KMS-11 (cell line): ENCODE measurements at regions not wholly inside any gene's neighbourhood (a gene's known extent, or its start where the extent isn't known, plus 50 kb on each side); places are given as distances from the start of the nearest gene placed in this dataset.

Experiments
- H2AFZ ChIP-seq: fragments of 200-600 bp; sonication (generic); 2 replicates; pipeline ENCODE4 v1.6.1; 2016; ENCODE audit warnings: antibody characterized with exemption, mixed run types, low read depth
- H3K27ac ChIP-seq: fragments of 200-600 bp; sonication (generic); 2 replicates; pipeline ENCODE4 v1.6.1; 2016; ENCODE audit warnings: mild to moderate bottlenecking, mixed run types
- H3K27me3 ChIP-seq: fragments of 200-600 bp; sonication (generic); 2 replicates; pipeline ENCODE4 v1.6.1; 2017; ENCODE audit warnings: mild to moderate bottlenecking, low read depth, mixed run types, moderate library complexity; ENCODE audit not compliant: insufficient read depth
- H3K36me3 ChIP-seq: fragments of 200-600 bp; sonication (generic); 2 replicates; pipeline ENCODE4 v1.6.1; 2017; ENCODE audit warnings: mild to moderate bottlenecking, mixed run types; ENCODE audit not compliant: insufficient read depth
- H3K4me1 ChIP-seq: fragments of 200-600 bp; sonication (generic); 2 replicates; pipeline ENCODE4 v1.6.1; 2016; ENCODE audit warnings: mild to moderate bottlenecking, low read depth, mixed run types; ENCODE audit not compliant: poor library complexity, severe bottlenecking
- H3K4me2 ChIP-seq: fragments of 200-600 bp; sonication (generic); 2 replicates; pipeline ENCODE4 v1.7.0; 2016; ENCODE audit warnings: mild to moderate bottlenecking, mixed run types
- H3K4me3 ChIP-seq: fragments of 200-600 bp; sonication (generic); IDR thresholded peaks from 2 replicates; pipeline ENCODE4 v1.6.1; 2017; ENCODE audit warnings: low read depth, low read length, mixed read lengths; ENCODE audit not compliant: insufficient read depth
- H3K79me2 ChIP-seq: fragments of 200-600 bp; sonication (generic); 2 replicates; pipeline ENCODE4 v1.6.1; 2016; ENCODE audit warnings: low read depth, mixed run types; ENCODE audit not compliant: insufficient read depth
- H3K9ac ChIP-seq: fragments of 200-600 bp; sonication (generic); 2 replicates; pipeline ENCODE4 v1.6.1; 2016; ENCODE audit warnings: mild to moderate bottlenecking, mixed run types
- H4K20me1 ChIP-seq: fragments of 200-600 bp; sonication (generic); 2 replicates; pipeline ENCODE4 v1.6.1; 2016; ENCODE audit warnings: mild to moderate bottlenecking, mixed run types; ENCODE audit not compliant: insufficient read depth
- TF ChIP-seq, protein P1 (sequence below): fragments of 200-600 bp; sonication (generic); conservative IDR thresholded peaks from 2 replicates; pipeline ENCODE4 v1.6.1; 2017; ENCODE audit warnings: low read depth, mild to moderate bottlenecking, antibody characterized with exemption, low read length, moderate library complexity, mixed read lengths

DNA sequence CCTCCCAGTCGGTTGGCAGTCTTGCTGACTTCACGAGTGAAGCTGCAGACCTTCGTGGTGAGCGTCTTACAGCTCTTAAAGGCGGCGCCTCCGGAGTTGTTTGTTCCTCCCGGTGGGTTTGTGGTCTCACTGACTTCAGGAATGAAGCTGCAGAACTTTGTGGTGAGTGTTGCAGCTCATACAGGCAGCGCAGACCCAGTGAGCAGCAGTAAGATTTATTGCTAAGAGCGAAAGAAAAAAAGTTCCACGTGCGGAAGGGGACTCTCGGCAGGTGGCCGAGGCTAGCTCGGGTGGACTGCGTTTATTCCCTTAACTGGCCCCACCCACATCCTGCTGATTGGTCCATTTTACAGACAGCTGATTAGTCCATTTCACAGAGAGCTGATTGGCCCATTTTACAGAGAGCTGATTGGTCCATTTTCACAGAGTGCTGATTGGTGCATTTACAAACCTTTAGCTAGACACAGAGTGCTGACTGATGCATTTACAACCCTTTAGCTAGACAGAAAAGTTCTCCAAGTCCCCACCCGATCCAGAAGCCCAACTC, 240.3 kb downstream of the LRATD1 start:
- no peaks in the 10 kb centered on the region for H4K20me1 ChIP-seq
- H3K4me2 ChIP-seq: no peak overlapping the region
- H3K27ac ChIP-seq: no peak overlapping the region
- TF ChIP-seq, protein P1, sequence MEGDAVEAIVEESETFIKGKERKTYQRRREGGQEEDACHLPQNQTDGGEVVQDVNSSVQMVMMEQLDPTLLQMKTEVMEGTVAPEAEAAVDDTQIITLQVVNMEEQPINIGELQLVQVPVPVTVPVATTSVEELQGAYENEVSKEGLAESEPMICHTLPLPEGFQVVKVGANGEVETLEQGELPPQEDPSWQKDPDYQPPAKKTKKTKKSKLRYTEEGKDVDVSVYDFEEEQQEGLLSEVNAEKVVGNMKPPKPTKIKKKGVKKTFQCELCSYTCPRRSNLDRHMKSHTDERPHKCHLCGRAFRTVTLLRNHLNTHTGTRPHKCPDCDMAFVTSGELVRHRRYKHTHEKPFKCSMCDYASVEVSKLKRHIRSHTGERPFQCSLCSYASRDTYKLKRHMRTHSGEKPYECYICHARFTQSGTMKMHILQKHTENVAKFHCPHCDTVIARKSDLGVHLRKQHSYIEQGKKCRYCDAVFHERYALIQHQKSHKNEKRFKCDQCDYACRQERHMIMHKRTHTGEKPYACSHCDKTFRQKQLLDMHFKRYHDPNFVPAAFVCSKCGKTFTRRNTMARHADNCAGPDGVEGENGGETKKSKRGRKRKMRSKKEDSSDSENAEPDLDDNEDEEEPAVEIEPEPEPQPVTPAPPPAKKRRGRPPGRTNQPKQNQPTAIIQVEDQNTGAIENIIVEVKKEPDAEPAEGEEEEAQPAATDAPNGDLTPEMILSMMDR: no peak
- H3K79me2 ChIP-seq: no peaks in the 10 kb centered on the region
- H3K4me1 ChIP-seq: no peaks in the 10 kb centered on the region
- H3K27me3 ChIP-seq: no peaks in the 10 kb centered on the region
- no peak overlapping the region for H3K4me3 ChIP-seq
- H3K9ac ChIP-seq: no peak overlapping the region
- H3K36me3 ChIP-seq: no peaks in the 10 kb centered on the region
- H2AFZ ChIP-seq: no peak overlapping the region

DNA sequence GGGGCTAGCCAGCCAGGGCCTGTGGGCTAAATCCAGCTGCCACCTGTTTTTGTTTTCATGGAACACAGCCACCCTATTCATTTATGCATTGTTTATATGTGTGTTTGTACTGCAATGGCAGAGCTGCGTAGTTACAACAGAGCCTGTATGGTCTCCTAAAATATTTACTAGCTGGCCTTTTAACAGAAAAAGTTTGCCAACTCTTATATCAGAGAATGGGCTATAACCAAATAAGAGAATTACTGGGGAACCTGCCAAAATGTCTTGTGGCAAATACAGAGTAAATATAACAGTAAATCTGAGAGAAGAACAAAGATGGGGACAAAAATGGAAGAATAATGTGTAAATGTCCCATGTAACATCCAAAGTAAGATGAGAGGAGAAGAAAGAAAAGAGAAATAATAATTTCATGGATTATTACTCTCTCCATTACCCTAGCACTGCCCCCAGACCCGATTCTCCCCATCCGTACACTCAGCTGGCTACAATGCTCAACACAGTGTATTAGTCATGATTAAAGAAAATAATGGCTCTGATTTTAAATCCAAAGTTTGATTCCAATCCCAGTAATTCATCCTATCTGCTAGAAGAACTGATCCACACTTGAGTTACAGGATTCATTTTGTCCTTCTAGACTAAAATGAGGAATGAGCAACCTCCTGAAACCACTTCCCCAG, 249.3 kb downstream of the LRATD1 start:
- Histone ChIP-seq H2AFZ (no peak overlapping the region), H3K4me2 (no peak overlapping the region), H3K79me2 (no peaks in the 10 kb centered on the region), H3K27me3 (no peaks in the 10 kb centered on the region), H3K36me3 (no peaks in the 10 kb centered on the region), H3K27ac (no peak overlapping the region), H4K20me1 (no peaks in the 10 kb centered on the region), H3K4me3 (no peak overlapping the region), H3K4me1 (no peaks in the 10 kb centered on the region), H3K9ac (no peak overlapping the region)
- TF ChIP-seq, protein P1: no peak

DNA sequence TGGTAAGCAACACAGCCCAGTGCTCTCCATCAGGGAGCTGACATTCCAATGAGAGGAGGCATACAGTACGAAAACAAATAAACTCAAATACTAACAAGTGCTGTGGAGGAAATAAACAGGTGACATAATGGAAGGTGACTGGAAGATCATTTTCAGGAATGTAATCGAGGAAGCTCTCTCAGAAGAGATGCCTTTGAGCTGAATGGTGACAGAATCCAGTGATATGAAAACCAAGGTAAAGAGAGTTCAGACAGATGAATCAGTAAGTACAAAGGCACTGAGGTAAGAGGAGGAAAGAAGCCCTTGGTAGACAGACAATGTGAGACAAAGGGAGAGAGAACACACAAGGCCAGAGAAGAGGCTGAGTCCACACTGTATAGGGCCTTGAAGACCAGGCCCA, 252.1 kb downstream of the LRATD1 start:
- Histone ChIP-seq H3K9ac (no peak overlapping the region), H3K36me3 (no peaks in the 10 kb centered on the region), H2AFZ (no peak overlapping the region), H3K79me2 (no peaks in the 10 kb centered on the region), H3K4me1 (no peaks in the 10 kb centered on the region), H3K27me3 (no peaks in the 10 kb centered on the region), H3K27ac (no peak overlapping the region), H3K4me3 (no peak overlapping the region), H4K20me1 (no peaks in the 10 kb centered on the region), H3K4me2 (no peak overlapping the region)
- TF ChIP-seq, protein P1: no peak

DNA sequence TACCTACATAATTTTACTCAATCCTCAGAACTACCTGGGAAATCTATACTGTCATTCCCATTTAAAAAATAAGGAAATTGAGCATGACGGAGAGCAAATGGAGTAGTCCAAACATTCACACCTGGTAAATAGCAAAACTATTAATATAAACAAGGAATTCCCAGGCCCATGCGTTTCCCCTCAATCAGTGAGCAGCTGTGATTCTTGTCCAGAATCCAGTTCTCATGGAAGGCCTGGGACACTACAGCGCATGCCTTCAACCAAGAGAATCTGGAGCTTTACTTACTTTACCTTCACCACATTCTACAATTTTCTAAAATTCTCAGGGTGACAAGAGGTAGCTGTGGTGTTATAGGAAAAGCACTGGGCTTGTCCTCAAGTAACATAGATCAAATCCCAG, 259.0 kb downstream of the LRATD1 start:
- H3K79me2 ChIP-seq: no peaks in the 10 kb centered on the region
- no peak overlapping the region for H3K9ac ChIP-seq
- H3K4me3 ChIP-seq: no peak overlapping the region
- no peaks in the 10 kb centered on the region for H4K20me1 ChIP-seq
- H3K36me3 ChIP-seq: no peaks in the 10 kb centered on the region
- TF ChIP-seq, protein P1: no peak
- no peak overlapping the region for H3K4me2 ChIP-seq
- H3K27me3 ChIP-seq: no peaks in the 10 kb centered on the region
- H2AFZ ChIP-seq: no peak overlapping the region
- no peaks in the 10 kb centered on the region for H3K4me1 ChIP-seq
- no peak overlapping the region for H3K27ac ChIP-seq
